Germinal center (tissue), 1 donor: ENCODE measurements at regions not wholly inside any gene's neighbourhood (a gene's known extent, or its start where the extent isn't known, plus 50 kb on each side); places are given as distances from the start of the nearest gene placed in this dataset.

ENCODE experiments used
- DNase-seq: peaks from one replicate; pipeline ENCODE4 v3.0.0; 2012; ENCODE audit warnings: mixed read lengths, low spot score

GRCh38 chr10:60466267-60467201 lies 76.9 kb upstream of the ANK3 start:
- DNase-seq = no peak

- no peak for DNase-seq
Measured at GRCh38 chr10:60465801-60466200, 76.1 kb upstream of the ANK3 start.

GRCh38 chr10:60464659-60465058 lies 75.0 kb upstream of the ANK3 start:
- no peak for DNase-seq

GRCh38 chr10:60463746-60464145 lies 74.1 kb upstream of the ANK3 start:
- no peak for DNase-seq

GRCh38 chr10:60461688-60462087 lies 72.0 kb upstream of the ANK3 start:
- DNase-seq = no peak

GRCh38 chr10:60459701-60460457 lies 70.2 kb upstream of the ANK3 start:
- DNase-seq = no peak

- no peak for DNase-seq
Measured at GRCh38 chr10:60456053-60456452, 66.4 kb upstream of the ANK3 start.

- no peak for DNase-seq
Measured at GRCh38 chr10:60454336-60454735, 64.7 kb upstream of the ANK3 start.

GRCh38 chr10:60453036-60453435 lies 63.4 kb upstream of the ANK3 start:
- DNase-seq = no peak

GRCh38 chr10:60450291-60450690 lies 60.6 kb upstream of the ANK3 start:
- DNase-seq = no peak

GRCh38 chr10:60448246-60448645 lies 58.6 kb upstream of the ANK3 start:
- DNase-seq = no peak

GRCh38 chr10:60446851-60447250 lies 57.2 kb upstream of the ANK3 start:
- no peak for DNase-seq

- no peak for DNase-seq
Measured at GRCh38 chr10:60446070-60446833, 56.6 kb upstream of the ANK3 start.

- DNase-seq = no peak
Measured at GRCh38 chr10:60444494-60445064, 54.9 kb upstream of the ANK3 start.

GRCh38 chr10:60443346-60443745 lies 53.7 kb upstream of the ANK3 start:
- no peak for DNase-seq

GRCh38 chr10:60441515-60441914 lies 51.8 kb upstream of the ANK3 start:
- no peak for DNase-seq

GRCh38 chr10:60439641-60440040 lies 50.0 kb upstream of the ANK3 start:
- DNase-seq = no peak
